GM21723 (cell line): ENCODE measurements at regions not wholly inside any gene's neighbourhood (a gene's known extent, or its start where the extent isn't known, plus 50 kb on each side); places are given as distances from the start of the nearest gene placed in this dataset.
"Not testable (repeated sequence)": the region's sequence is repeated elsewhere in the genome, so short reads cannot be mapped to it uniquely, and the experiment has no call there.

Experiments used
- ATAC-seq: cut with Tn5 transposase; IDR thresholded peaks from one replicate; pipeline ENCODE4 v1.9.1; 2021; ENCODE audit warnings: mild to moderate bottlenecking, moderate library complexity; ENCODE audit not compliant: unreplicated experiment

DNA sequence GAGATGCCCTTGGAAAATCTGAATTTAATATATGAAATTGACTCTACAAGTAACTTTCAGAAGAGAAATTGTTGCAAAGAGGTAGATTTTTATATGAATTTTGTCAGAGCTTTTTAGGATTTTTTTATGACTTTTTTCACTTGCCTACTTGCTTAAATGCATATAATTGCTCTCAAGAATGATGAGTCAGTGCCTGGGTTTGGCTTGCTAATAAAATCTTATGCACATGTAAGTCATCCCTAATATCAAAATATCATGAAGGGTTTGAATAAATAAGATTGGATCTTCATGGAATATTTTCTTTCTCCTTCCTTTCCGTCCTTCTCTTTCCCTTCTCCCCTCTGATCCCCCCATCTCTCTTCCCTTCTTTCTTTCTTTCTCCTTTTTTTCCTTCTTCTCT is 354.1 kb downstream of the TXNL1 start:
- no peak for ATAC-seq

DNA sequence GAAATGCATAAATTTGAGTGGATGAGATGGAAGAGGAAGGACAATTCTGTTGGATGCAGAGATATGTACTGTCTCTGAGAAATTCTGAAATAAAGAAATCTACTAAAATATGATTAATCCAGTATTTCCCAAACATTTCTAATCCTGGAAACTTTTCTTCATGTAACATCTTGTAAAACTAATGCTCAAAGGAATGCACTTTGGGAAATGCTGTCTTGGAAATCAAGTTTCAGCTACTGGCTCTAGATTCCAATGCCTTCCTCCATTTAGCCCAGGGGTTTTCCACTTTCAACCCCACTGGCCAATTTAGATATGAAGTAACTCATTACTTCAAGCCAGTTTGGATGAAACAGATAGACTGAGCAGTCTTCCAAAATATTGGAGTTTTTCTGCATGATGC is 355.1 kb downstream of the TXNL1 start:
- no peak for ATAC-seq

DNA sequence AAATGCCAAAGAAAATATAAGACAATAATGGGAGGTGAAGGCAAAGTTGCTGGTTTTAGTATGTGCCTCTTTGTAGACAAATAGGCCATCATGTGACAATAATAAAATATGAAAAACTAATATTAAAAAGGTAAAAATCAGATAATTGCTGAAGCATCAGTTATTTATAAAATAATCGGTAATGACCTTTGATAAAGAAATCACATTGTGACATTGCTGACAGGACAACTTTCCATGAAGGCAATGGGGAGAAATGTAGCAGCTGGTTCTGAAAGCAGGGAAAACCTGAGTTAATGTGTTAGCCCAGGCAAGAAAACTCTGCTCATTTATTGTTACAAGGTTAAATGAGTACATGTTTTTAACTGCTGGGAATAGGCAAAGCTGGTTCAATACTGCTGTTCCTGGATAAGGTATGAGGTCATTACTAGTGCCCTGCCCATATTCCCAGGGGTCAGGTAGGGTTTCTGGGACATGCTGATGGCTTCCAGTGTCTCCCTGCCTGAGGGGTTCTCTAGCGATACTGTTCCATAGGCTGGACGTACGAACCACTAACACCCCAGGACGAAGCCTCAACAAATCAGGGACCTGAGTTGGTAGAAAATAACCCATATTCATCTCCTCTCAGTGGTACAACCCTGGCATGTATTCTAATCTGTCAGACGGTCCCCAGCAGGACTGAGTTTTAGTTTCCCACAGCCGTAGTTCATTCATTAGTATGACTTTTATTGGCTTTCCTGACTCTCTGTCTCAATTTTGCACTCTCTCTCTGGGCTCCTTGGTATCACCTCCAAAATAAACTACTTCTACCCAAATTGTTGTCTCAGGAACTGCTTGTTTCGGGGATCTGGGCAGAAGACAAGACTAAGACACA is 355.9 kb downstream of the TXNL1 start:
- ATAC-seq = no peak

DNA sequence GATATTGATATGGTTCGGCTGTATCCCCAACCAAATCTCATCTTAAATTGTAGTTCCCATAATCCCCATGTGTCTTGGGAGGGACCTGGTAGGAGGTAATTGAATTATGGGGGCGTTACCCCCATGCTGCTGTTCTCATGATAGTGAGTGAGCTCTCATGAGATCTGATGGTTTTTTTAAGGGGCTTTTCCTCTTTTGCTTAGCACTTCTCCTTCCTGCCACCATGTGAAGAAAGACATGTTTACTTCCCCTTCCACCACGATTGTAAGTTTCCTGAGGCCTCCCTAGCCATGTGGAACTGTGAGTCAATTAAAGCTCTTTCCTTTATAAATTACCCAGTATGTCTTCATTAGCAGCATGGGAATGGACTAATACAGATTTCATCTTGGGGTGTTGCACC is 358.6 kb downstream of the TXNL1 start:
- ATAC-seq = not testable (repeated sequence)

DNA sequence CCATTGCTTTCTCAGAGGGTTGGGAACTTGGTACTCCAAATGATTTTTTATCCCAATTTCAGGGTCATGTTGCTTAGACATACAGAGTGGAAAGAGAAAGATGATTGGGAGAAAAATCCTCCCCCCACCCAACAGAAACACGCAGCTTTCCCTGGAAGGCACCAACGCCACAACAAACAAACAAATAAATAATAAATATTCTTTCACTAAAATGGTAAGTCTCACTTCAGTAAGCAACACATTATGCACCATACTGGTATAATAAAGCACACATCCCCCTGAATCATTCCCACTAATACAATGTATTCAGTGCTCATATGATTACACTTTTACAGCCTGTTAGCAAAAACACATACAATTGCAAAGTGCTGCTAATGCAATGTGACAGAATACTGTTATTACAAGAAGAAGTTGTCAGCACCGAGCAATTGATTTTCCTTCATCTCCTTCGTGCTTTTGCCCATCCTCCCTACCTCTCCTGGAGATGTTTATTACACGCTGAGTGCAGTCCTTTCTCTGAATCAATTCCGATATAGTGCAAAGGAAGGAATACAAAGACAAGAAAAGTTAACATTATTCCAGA is 359.9 kb downstream of the TXNL1 start:
- no peak for ATAC-seq

DNA sequence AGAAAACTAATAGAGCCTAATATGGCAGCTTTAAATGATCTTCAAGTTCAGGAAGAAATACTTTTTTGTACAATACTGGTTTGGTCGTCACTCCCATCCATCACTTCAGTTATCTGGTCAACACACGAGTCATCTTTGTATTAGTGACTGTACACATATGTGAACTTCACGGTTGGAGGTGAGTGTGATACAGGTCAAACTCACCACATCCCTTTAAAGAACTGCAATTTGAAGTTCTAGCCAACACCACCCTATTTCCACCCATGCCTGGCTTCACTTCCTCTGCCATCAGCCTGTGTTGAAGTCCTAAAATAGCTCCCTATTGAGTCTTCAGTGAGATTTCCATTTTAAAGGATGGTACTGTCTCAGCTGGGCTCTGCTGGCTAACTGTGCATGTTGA is 361.9 kb downstream of the TXNL1 start:
- no peak for ATAC-seq

DNA sequence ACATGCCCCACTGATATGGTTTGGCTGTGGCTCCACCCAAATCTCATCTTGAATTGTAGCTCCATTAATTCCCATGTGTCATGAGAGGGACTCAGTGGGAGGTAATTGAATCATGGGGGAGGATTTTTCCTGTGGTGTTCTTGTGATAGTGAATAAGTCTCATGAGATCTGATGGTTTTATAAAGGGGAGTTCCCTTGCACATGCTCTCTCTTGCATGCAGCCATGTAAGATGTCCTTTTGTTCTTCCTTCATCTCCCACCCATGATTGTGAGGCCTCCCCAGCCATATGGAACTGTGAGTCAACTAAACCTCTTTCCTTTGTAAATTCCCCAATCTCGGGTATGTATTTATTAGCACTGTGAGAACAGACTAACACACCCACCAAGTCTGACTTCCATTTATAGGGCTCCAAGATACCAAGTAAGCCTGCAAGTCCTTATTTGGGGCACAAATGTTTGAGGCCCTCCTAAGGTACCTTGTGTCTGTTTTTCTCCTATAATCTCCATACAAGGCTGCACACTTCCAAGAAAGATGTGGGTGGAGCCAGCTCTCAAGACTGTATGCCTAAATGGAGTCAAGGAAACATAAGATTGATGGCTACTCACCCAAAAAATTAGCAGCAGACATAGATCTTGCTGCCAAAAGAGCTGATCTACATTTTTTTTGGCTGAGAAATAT is 364.7 kb downstream of the TXNL1 start:
- no peak for ATAC-seq

DNA sequence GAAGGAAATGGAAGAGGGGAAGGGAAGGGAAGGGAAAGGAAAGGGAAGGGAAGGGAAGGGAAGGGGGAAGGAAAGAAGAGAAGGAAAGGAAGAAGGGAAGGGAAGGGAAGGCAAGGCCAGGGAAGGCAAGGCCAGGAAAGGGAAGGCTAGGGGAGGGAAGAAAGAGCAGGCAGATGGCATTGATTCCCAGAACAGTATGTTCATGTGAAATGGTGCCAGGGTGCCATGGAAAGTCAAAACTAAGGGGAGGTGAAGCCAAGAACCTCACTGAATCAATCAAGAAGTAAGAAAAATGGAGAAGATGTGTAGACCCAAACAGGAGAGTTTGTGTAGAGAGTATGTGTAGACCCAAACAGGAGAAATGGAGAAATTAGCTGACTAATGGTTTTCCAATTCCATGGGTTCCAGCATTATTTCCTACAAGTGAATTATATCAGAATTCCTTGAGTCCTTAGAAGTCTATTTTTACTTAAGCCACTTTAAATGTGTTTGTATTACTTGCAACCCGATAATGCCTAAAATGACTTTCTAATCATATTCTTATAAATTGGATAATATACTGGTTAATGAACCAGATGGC is 367.6 kb downstream of the TXNL1 start:
- no peak for ATAC-seq

DNA sequence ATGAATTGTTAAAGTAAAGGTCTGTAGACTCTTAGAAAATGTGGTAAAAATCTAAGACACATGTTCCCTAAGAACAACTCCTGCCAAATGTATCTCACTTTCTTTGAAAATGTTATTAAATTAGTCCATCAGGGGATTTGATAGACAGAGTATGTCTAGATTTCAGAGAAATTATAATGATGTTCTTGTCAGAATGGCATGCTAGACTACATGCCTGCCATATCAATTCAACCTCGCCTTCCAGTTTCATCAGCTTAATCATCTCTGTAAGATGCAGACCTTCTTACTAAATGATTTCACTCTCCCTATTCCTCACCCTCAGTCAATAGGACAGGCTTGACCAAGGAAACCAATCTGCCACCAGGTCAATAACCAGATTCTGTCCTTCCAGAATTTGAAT is 368.4 kb downstream of the TXNL1 start:
- no peak for ATAC-seq

DNA sequence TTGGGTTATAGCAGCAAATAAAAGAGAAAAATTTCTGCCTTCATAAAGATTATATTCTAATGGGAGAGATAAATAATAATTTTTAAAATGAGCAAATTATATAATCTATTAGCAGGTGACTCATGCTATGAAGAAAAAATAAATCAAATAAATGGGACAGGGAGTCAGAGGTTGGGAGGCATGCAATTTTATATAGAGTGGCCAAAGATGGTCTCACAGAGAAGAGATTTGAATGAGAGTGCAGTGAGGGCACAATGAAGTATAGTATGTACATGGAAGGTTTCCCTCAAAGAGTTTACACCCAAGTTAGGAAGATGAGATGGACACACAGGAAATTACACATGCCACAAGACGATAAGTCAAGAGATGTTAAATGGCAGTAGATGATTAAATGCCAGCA is 369.4 kb downstream of the TXNL1 start:
- no peak for ATAC-seq

DNA sequence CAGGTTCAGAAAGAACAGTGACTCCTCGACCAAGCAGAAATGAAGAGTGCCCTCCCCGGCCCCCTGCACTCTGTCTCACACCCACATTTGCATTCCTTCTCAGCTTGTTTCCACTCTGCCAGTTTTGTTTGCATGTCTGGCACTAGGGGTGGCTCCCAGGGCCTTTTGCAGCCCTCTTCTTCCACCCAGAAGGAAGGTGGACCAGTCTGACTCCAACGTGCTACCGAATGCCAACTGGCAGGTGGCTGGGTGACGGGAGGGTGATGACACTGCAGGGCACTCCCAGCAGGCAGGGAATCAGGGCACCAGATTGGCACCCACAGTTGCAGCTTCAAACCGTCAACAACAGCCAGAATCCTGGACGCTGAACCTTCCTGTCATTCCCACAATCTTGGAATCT is 371.1 kb downstream of the TXNL1 start:
- no peak for ATAC-seq

DNA sequence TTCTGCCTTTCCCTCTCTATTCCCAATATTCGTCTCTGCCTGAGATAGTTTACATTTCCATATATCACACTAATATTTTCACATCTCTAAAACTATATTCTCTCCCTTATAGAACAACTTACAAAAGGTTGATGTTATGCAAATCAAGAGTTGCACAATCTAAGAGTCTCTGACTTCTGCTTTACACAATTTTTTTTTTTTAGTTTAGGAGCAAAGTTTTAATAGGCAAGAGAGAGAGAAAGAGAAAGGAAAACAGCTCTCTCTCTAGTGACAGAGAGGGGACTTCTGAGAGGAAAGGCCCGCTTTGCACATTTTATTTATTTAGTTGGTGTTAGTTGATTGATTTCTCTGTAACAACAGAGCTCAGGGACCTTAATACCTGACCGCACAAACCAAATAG is 380.2 kb downstream of the TXNL1 start:
- peak; percentile 42 for ATAC-seq

DNA sequence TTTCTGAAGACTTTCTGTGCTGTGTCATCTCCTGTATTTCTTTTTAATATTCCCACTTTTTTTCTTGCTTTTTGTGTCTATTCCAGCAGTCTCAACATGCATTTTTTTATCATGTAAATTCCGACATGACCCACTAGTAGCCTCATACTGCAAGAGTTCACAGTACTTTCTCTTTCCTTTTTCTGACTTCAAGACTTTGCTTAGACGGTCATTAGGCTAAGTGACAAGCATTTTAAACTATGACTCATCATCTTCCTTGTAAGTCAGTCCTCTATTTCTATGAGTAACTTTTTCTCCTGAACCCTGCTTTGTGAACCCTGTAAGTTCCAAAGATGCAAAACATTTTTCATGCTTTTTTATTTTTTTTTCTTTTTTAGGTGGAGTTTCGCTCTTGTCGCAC is 381.2 kb downstream of the TXNL1 start:
- peak; percentile 93 for ATAC-seq

DNA sequence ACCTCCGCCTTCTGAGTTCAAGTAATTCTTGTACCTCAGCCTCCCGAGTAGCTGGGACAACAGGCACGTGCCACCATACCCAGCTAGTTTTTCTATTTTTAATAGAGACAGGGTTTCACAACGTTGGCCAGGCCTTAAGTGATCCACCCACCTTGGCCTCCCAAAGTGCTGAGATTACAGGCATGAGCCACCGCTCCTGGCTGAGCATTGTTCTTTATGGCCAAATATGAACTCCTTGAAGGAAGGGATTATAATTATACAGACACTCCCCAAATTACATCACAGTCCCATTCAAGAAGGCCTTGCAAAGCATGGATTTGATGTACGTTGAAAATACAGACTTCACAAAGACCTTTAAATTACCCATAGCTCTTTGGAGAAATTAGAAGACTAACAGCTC is 381.7 kb downstream of the TXNL1 start:
- no peak for ATAC-seq

DNA sequence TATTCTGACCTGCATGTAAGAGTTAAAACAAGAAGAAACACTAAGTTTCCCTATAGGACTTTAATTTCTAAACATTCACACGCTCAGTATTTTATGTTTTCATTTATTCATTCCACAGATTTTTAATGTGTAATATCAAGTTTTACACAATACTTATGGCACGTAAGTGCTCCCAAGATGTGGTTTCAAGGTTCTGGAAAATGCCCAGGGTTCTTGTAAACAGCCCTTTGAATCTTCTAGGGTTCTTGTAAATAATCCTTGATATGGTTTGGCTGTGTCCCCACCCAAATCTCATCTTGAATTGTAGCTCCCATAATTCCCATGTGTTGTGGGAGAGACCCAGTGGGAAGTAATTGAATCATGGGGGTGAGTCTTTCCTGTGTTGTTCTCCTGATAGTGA is 383.0 kb downstream of the TXNL1 start:
- no peak for ATAC-seq

DNA sequence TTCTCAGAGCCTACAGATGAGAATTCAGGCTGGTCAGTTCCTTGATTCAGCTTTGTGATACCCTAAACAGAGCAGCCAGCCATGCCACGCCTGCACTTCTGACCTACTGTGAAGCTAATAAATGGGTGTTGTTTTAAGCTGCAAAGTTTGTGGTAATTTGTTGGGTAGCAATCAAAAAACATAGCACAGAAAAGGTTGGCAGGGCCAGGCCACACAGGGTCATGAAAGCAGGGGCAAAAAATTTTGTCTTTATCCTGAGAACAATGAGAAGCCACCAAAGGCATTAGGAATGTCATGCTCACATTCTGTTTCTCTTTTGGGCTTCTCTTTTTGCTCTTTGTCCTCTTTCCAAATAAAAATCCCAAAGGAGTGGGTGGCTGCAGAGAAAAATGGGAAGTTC is 385.9 kb downstream of the TXNL1 start:
- no peak for ATAC-seq

DNA sequence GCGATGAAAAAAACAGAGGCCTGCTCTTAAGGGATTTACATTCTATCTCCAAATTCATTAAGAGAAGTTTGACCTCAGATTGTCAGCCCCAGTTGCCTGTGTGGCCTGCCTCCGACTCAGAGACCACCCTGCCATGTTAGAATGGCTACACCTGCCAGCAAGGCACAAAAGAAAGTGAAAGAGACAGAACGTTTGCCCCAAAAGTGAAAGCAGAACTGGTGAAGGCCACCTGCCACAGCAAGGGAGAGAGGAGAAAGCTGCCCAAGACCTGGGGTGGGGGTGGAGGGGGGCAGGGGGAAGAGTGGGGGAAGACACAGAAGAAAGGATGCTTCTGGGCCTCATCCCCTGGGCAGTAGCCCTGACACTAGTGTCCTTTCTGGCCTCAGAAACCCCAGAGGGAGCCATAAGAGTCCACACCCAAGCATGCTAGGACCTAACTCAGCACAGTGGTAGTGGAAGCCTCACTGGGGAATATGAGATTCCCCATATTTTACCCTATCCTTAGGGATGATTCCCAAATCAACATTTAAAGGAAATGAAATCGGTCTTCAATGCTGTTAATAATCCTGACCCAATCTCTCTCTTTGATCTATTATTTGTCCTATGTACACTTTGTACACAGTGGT is 389.7 kb downstream of the TXNL1 start:
- peak; percentile 100 for ATAC-seq

DNA sequence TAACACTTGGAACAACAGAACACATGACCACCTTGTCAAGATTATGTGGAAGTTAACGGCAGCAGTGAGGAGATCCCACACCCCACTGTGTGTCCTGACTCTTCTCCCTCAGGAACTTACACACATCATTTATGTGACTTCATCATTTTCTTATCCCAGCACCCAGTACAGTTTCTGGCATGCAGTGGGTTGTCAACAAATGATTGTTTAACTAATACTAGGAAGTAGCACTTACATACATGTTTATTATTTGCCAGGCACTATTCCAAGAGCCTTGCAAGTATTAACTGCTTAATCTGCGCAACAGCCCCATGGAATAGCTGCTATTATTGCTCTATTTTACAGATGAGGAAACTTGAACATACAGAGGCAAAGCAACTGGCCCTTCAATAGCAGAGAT is 391.5 kb downstream of the TXNL1 start:
- no peak for ATAC-seq

DNA sequence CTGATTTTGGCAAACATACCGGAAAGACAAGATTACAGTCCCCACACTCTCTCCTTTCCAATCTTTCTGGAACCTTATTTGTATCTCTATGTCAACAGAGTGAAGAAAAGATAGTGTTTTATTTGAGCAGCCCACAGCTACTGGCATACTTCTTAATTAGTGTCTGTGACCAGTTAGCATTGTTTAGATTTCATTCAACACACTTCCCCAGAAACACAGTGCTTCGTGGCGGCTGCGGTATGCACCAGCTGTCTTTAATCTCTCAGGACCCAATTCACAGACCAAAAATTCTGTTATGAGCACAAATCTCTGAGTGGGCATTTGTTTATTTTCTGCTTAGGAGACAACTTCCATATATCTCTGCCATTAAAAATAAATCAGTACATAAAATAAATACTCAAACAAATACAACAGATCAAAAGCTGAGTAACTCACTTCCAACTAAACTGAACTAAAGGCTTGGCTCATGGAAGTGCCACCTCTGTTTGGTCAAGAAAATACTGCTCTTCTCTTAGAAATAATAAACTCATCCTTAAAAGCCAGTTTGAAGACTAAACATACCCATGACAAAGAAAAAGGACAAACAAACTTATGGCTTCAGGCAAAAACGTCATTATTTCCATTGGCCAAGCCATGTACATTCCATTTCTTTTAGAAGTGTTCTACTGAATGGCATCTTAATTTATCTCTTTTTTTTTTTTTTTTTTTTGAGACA is 392.4 kb downstream of the TXNL1 start:
- ATAC-seq = no peak

DNA sequence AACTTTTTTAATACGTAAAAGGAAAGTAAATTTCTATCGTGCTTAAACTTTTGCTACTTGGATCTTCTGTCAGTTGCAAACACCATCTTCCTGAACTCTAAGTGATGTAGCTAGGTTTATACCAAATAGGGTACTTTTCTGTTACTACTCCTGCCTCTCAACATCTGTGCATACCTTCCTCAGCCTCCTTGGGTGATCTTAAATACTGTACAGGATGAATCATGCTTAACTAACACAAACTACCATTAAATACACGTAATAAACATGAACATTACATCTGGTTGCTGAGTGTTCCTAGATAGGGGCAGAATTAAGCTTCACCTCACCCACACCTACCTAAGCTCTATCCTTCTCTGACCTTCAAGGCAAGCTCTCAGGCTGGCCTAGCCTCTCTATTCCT is 398.0 kb downstream of the TXNL1 start:
- ATAC-seq = no peak

DNA sequence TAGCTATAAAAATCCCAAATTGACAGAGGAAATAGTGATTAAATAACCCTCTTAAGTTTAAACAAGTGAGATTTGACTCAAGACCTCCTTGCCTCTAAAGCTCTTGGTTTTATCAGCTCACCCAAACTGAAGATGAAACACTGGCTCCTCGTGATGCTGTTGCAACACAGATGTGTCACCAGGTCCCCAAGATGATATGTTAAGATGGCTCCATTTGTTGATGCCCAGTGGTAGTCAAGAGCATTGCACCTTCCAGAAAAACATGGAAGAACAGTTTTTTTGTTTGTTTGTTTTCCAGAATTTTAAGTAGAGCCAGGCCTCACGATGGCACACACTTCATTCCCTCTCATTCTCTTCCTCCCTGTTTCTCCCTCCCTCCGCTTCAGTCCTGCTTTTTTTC is 399.8 kb downstream of the TXNL1 start:
- no peak for ATAC-seq
